ENCODE measurements at regions not wholly inside any gene's neighbourhood (a gene's known extent, or its start where the extent isn't known, plus 50 kb on each side); places are given as distances from the start of the nearest gene placed in this dataset.

- TF ChIP-seq, protein P1, sequence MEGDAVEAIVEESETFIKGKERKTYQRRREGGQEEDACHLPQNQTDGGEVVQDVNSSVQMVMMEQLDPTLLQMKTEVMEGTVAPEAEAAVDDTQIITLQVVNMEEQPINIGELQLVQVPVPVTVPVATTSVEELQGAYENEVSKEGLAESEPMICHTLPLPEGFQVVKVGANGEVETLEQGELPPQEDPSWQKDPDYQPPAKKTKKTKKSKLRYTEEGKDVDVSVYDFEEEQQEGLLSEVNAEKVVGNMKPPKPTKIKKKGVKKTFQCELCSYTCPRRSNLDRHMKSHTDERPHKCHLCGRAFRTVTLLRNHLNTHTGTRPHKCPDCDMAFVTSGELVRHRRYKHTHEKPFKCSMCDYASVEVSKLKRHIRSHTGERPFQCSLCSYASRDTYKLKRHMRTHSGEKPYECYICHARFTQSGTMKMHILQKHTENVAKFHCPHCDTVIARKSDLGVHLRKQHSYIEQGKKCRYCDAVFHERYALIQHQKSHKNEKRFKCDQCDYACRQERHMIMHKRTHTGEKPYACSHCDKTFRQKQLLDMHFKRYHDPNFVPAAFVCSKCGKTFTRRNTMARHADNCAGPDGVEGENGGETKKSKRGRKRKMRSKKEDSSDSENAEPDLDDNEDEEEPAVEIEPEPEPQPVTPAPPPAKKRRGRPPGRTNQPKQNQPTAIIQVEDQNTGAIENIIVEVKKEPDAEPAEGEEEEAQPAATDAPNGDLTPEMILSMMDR (conservative IDR thresholded peaks at IDR 0.05; ENCODE audit: low read depth, low read length), result no peak
- no peak for TF ChIP-seq EZH2 (IDR thresholded peaks at IDR 0.05; ENCODE audit: borderline replicate concordance, low read depth, low read length, poor library complexity, severe bottlenecking)
Measured at GRCh38 chr21:28832013-28832714, 160.5 kb downstream of the LTN1 start.

All from A673 (cell line).